ENCODE measurements at regions not wholly inside any gene's neighbourhood (a gene's known extent, or its start where the extent isn't known, plus 50 kb on each side); places are given as distances from the start of the nearest gene placed in this dataset.

DNA sequence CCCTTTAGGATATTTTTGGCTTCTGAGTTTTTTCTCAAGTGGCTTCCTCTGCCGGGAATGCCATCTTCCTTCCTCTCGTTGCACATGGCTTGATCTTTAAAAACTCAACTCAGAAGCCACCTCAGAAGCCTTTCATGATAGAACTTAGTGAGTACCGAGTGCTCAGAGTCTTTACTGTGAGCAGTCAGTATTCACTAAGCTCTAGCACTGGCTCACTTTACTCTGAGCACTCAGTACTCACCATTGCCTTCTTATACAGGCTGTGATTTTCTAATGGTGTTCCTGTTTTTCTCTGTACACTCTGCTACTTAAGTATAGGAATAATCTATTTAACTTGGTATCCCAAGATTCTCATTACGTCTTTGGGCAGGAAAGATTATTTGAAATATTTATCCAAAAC lies 116.2 kb downstream of the PFDN4 start:
- Histone ChIP-seq H2AK5ac (ENCODE audit: low read depth, low read length) (no peak overlapping the region), H3K4ac (replicated peaks; ENCODE audit: insufficient read length, low read depth, low read length) (no peak overlapping the region), H4K5ac (ENCODE audit: insufficient read length, low read depth, low read length) (no peak overlapping the region), H3K27ac (ENCODE audit: low read depth, low read length) (no peak overlapping the region), H3K14ac (ENCODE audit: insufficient read length) (no peak overlapping the region), H2BK5ac (ENCODE audit: low read depth, low read length) (no peak overlapping the region), H3K4me1 (replicated peaks in 1 of 4; ENCODE audit: control insufficient read depth in 3 of 4, insufficient read depth in 4 of 4, low read length in 3 of 4) (no peaks in the 10 kb centered on the region), H3K36me3 (ENCODE audit: control insufficient read depth in 2 of 4, insufficient read depth in 4 of 4, low read length in 3 of 4) (no peaks in the 10 kb centered on the region), H3K9me3 (ENCODE audit: insufficient read depth in 2 of 2, low read depth in 1 of 2, low read length in 1 of 2) (no peaks in the 10 kb centered on the region), H3K18ac (ENCODE audit: extremely low read depth, low read length) (no peak overlapping the region), H3K9ac (replicated peaks in 1 of 4; ENCODE audit: extremely low read depth in 1 of 4, low read depth in 3 of 4, low read length in 3 of 4) (no peak overlapping the region), H2BK20ac (ENCODE audit: low read length) (no peak overlapping the region), H3K4me2 (ENCODE audit: insufficient read depth in 1 of 2, low read depth in 2 of 2, low read length in 2 of 2) (no peak overlapping the region), H3K79me2 (ENCODE audit: control insufficient read depth in 1 of 2, insufficient read depth in 2 of 2, low read length in 2 of 2) (no peaks in the 10 kb centered on the region), H3K79me1 (ENCODE audit: low read depth, low read length) (no peaks in the 10 kb centered on the region), H3K56ac (replicated peaks; ENCODE audit: insufficient read length, low read depth, low read length) (no peak overlapping the region), H2BK15ac (ENCODE audit: low read length) (no peak overlapping the region), H3K23ac (ENCODE audit: insufficient read length) (no peak overlapping the region), H4K20me1 (replicated peaks in 1 of 2; ENCODE audit: control insufficient read depth in 1 of 2, insufficient read depth in 2 of 2, low read length in 2 of 2) (no peaks in the 10 kb centered on the region), H3K4me3 (ENCODE audit: extremely low read depth in 1 of 4, insufficient read depth in 2 of 4, low read depth in 3 of 4, low read length in 4 of 4) (no peak overlapping the region), H2BK12ac (ENCODE audit: low read depth, low read length) (no peak overlapping the region), H3K27me3 (replicated peaks in 1 of 4; ENCODE audit: control insufficient read depth in 3 of 4, extremely low read depth in 1 of 4, insufficient read depth in 3 of 4, low read length in 3 of 4) (no peaks in the 10 kb centered on the region), H2BK120ac (replicated peaks; ENCODE audit: low read depth, low read length) (no peak overlapping the region), H4K8ac (ENCODE audit: extremely low read depth, insufficient read depth, low read length) (no peak overlapping the region), H2AFZ (ENCODE audit: low read length) (no peak overlapping the region), H4K91ac (replicated peaks; ENCODE audit: insufficient read length, low read length) (no peak overlapping the region), H3K23me2 (ENCODE audit: low read depth, low read length) (no peaks in the 10 kb centered on the region)
- CTCF ChIA-PET (ENCODE audit: partially characterized antibody): interaction anchor here (1.3 kb wide), 1 partner anchor 105 kb away, joined by 3 read pairs; no protein-coding TSS in a partner anchor
- TF ChIP-seq GTF2F1 (IDR thresholded peaks at IDR 0.05; ENCODE audit: borderline replicate concordance, low read depth, low read length) (no peak), EP300 (IDR thresholded peaks at IDR 0.05; ENCODE audit: borderline replicate concordance in 1 of 2, low read depth in 2 of 2, low read length in 2 of 2) (no peak), CREB1 (IDR thresholded peaks at IDR 0.05) (no peak), CTBP2 (IDR thresholded peaks at IDR 0.05; ENCODE audit: borderline replicate concordance, insufficient read depth, insufficient read length, low read length) (no peak), CEBPB (IDR thresholded peaks at IDR 0.05; ENCODE audit: low read depth, low read length) (no peak), SP4 (IDR thresholded peaks at IDR 0.05; ENCODE audit: low read length) (no peak), NANOG (IDR thresholded peaks at IDR 0.05; ENCODE audit: insufficient read depth, low read depth, low read length, poor library complexity, severe bottlenecking) (no peak), MAFK (IDR thresholded peaks at IDR 0.05; ENCODE audit: low read depth, low read length) (no peak), SP2 (IDR thresholded peaks at IDR 0.05; ENCODE audit: low read length) (no peak), CBX8 (IDR thresholded peaks at IDR 0.05; ENCODE audit: borderline replicate concordance, low read depth, low read length) (no peak), HDAC2 (IDR thresholded peaks at IDR 0.05; ENCODE audit: borderline replicate concordance in 1 of 2, low read depth in 2 of 2, low read length in 2 of 2) (no peak), BACH1 (IDR thresholded peaks at IDR 0.05; ENCODE audit: low read length) (no peak), EGR1 (IDR thresholded peaks at IDR 0.05; ENCODE audit: borderline replicate concordance, low read depth, low read length) (no peak)
- TF ChIP-seq, protein P1, sequence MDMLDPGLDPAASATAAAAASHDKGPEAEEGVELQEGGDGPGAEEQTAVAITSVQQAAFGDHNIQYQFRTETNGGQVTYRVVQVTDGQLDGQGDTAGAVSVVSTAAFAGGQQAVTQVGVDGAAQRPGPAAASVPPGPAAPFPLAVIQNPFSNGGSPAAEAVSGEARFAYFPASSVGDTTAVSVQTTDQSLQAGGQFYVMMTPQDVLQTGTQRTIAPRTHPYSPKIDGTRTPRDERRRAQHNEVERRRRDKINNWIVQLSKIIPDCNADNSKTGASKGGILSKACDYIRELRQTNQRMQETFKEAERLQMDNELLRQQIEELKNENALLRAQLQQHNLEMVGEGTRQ (IDR thresholded peaks at IDR 0.05; ENCODE audit: low read length): no peak
- no peak for DNase-seq (ENCODE audit: low read depth in 1 of 2, low spot score in 2 of 2)
- POLR2A ChIA-PET (ENCODE audit: partially characterized antibody): no interaction called here
- WGBS, 2 experiments (ENCODE audit: extremely low coverage in 1 of 2, insufficient coverage in 1 of 2, insufficient read length in 1 of 2, insufficient replicate concordance in 2 of 2, low coverage in 1 of 2, low lambda C conversion rate in 2 of 2, missing lambda C conversion rate in 1 of 2): 96% methylated on average over 4 of the region's 4 CpGs; no CpG with 5 or more reads in 1 of the 2 experiments
- no peak for FAIRE-seq

Data from H1 (cell line).